CD14-positive monocyte (primary cell): ENCODE measurements at regions not wholly inside any gene's neighbourhood (a gene's known extent, or its start where the extent isn't known, plus 50 kb on each side); places are given as distances from the start of the nearest gene placed in this dataset.

Experiments used
- DNase-seq, 3 donors: peaks; one replicate each; pipeline ENCODE4 v3.0.0-alpha.2; 2011 to 2022
- H2AFZ ChIP-seq: 2 replicates; pipeline ENCODE4 v1.6.0; 2012; ENCODE audit warnings: mild to moderate bottlenecking, low read depth, low read length, inconsistent platforms; ENCODE audit not compliant: insufficient read depth, poor library complexity, severe bottlenecking
- H3K27ac ChIP-seq, 2 donors: 1 replicate in 1 of 2; 2 replicates in 1 of 2; pipeline ENCODE4 v1.5.1; 2012 to 2013; ENCODE audit warnings: low read length in 2 of 2, control low read depth in 1 of 2, inconsistent platforms in 1 of 2, low read depth in 1 of 2, mild to moderate bottlenecking in 1 of 2
- H3K27me3 ChIP-seq, 2 donors: one replicate each; pipeline versions ENCODE4 v1.6.0 to v1.6.1; 2011 to 2013; ENCODE audit warnings: low read length in 2 of 2; ENCODE audit not compliant: control insufficient read depth in 2 of 2, insufficient read depth in 2 of 2
- H3K36me3 ChIP-seq, 2 donors: replicated peaks in 1 of 2; 1 replicate in 1 of 2; 2 replicates in 1 of 2; pipeline versions ENCODE4 v1.5.1 to v1.6.1; 2012 to 2013; ENCODE audit warnings: low read length in 2 of 2, control low read depth in 1 of 2, inconsistent platforms in 1 of 2, mild to moderate bottlenecking in 1 of 2; ENCODE audit not compliant: insufficient read depth in 2 of 2, control insufficient read depth in 1 of 2
- H3K4me1 ChIP-seq, 2 donors: 1 replicate in 1 of 2; 2 replicates in 1 of 2; pipeline versions ENCODE4 v1.5.1 to v1.6.1; 2012 to 2013; ENCODE audit warnings: low read length in 2 of 2, control low read depth in 1 of 2, inconsistent platforms in 1 of 2, mild to moderate bottlenecking in 1 of 2, moderate library complexity in 1 of 2; ENCODE audit not compliant: insufficient read depth in 2 of 2, control insufficient read depth in 1 of 2
- H3K4me2 ChIP-seq: replicated peaks from 2 replicates; pipeline ENCODE3; 2012; ENCODE audit warnings: low read length, moderate library complexity, mild to moderate bottlenecking; ENCODE audit not compliant: poor library complexity, severe bottlenecking; ENCODE audit errors: extremely low read depth
- H3K4me3 ChIP-seq, 3 experiments: fragments of 200-600 bp in 1 of 3; sonication (generic) in 1 of 3; replicated peaks in 1 of 3; 1 replicate in 2 of 3; 2 replicates in 1 of 3; pipeline ENCODE4 v1.5.1; 2011 to 2013; ENCODE audit warnings: low read length in 3 of 3, mild to moderate bottlenecking in 3 of 3, control low read depth in 2 of 3, low read depth in 2 of 3, inconsistent platforms in 1 of 3, moderate library complexity in 1 of 3
- H3K79me2 ChIP-seq: 2 replicates; pipeline ENCODE4 v1.6.0; 2012; ENCODE audit warnings: mild to moderate bottlenecking, control low read depth, inconsistent platforms, low read length, moderate library complexity; ENCODE audit not compliant: insufficient read depth
- H3K9ac ChIP-seq: 2 replicates; pipeline ENCODE4 v1.6.0; 2017; ENCODE audit warnings: low read length, mild to moderate bottlenecking; ENCODE audit not compliant: insufficient read depth, poor library complexity, severe bottlenecking
- H3K9me3 ChIP-seq, 2 donors: replicated peaks in 1 of 2; 1 replicate in 1 of 2; 2 replicates in 1 of 2; pipeline versions ENCODE4 v1.5.1 to v1.6.1; 2012 to 2013; ENCODE audit warnings: low read length in 2 of 2, control low read depth in 1 of 2; ENCODE audit not compliant: control insufficient read depth in 1 of 2, insufficient read depth in 1 of 2
- H4K20me1 ChIP-seq: 2 replicates; pipeline ENCODE4 v1.6.0; 2012; ENCODE audit warnings: mild to moderate bottlenecking, low read length, control low read depth, moderate library complexity; ENCODE audit not compliant: insufficient read depth
- H3K27ac Mint-ChIP-seq, 7 donors: one replicate each; pipeline ENCODE4 v1.8.0; 2020; ENCODE audit warnings: mild to moderate bottlenecking in 7 of 7, mixed read lengths in 7 of 7, moderate library complexity in 6 of 7, inconsistent platforms in 2 of 7
- H3K27me3 Mint-ChIP-seq, 3 donors: one replicate each; pipeline ENCODE4 v1.8.0; 2021 to 2022; ENCODE audit warnings: low read depth in 3 of 3, mild to moderate bottlenecking in 3 of 3, mixed read lengths in 3 of 3, moderate library complexity in 3 of 3, inconsistent platforms in 1 of 3
- H3K36me3 Mint-ChIP-seq, 2 donors: one replicate each; pipeline ENCODE4 v1.8.0; 2020; ENCODE audit warnings: mixed read lengths in 2 of 2, inconsistent platforms in 1 of 2, mild to moderate bottlenecking in 1 of 2
- H3K4me1 Mint-ChIP-seq: one replicate; pipeline ENCODE4 v1.8.0; 2020; ENCODE audit warnings: mild to moderate bottlenecking, mixed read lengths
- H3K4me3 Mint-ChIP-seq, 2 donors: one replicate each; pipeline ENCODE4 v1.8.0; 2020; ENCODE audit warnings: mild to moderate bottlenecking in 2 of 2, mixed read lengths in 2 of 2, moderate library complexity in 1 of 2
- H3K9me3 Mint-ChIP-seq, 7 donors: one replicate each; pipeline ENCODE4 v1.8.0; 2020 to 2022; ENCODE audit warnings: mixed read lengths in 7 of 7, mild to moderate bottlenecking in 6 of 7, moderate library complexity in 6 of 7, inconsistent platforms in 2 of 7
- WGBS: methylation state at CpG from one replicate; pipeline ENCODE4 v1.1.5; 2013; ENCODE audit warnings: missing lambda C conversion rate; ENCODE audit not compliant: insufficient coverage; 5-methylcytosine and 5-hydroxymethylcytosine counted together
- intact Hi-C, 2 donors: fragments of 100-400 bp; cut with micrococcal nuclease; formaldehyde crosslinking; loops; one replicate each; pipeline versions ENCODE4 v1.15.0 to v1.15.1; 2023
- TF ChIP-seq, protein P1 (sequence below): fragments of 200-600 bp; IDR thresholded peaks from one replicate; pipeline ENCODE4 v1.8.0; 2022; ENCODE audit warnings: antibody characterized with exemption, mild to moderate bottlenecking

DNA sequence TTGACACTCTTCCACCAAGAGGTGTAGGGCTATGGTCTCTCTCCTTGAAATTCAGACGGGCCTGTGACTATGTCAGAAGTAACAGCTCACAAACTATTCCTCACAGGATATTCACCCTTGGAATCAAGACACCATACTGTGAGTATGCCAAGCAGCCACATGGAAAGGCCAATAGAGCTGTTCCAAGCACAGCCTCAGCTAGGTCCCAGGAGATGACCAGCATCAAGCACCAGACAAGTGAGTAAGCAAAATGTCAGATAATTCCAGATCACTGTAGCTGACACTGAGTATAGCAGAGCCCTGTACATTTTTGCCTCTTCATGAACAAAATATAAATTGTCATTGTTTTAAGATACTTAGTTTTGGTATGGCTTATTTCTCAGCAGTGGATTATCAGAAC, 88.1 kb upstream of the KCND2 start:
- H3K27me3 ChIP-seq: no peaks in the 10 kb centered on the region
- H3K4me1 Mint-ChIP-seq: no peaks in the 10 kb centered on the region
- H3K4me3 ChIP-seq: no peak overlapping the region
- H3K36me3 ChIP-seq: no peaks in the 10 kb centered on the region
- no peak overlapping the region for H3K4me2 ChIP-seq
- H2AFZ ChIP-seq: no peak overlapping the region
- no peak overlapping the region for H3K4me3 Mint-ChIP-seq
- H3K27ac Mint-ChIP-seq: no peak overlapping the region
- no peaks in the 10 kb centered on the region for H3K9me3 ChIP-seq
- DNase-seq: no peak
- H3K36me3 Mint-ChIP-seq: no peaks in the 10 kb centered on the region
- 50% methylated on average over 1 of the region's 1 CpG for WGBS
- intact Hi-C loops: no loop called here
- no peak overlapping the region for H3K27ac ChIP-seq
- no peaks in the 10 kb centered on the region for H3K4me1 ChIP-seq
- no peak overlapping the region for H3K9ac ChIP-seq
- no peaks in the 10 kb centered on the region for H3K79me2 ChIP-seq
- H3K9me3 Mint-ChIP-seq: peaks cover 0 to 2% (median 0%) of the 10 kb centered on the region in 7 donors
- no peaks in the 10 kb centered on the region for H4K20me1 ChIP-seq
- TF ChIP-seq, protein P1, sequence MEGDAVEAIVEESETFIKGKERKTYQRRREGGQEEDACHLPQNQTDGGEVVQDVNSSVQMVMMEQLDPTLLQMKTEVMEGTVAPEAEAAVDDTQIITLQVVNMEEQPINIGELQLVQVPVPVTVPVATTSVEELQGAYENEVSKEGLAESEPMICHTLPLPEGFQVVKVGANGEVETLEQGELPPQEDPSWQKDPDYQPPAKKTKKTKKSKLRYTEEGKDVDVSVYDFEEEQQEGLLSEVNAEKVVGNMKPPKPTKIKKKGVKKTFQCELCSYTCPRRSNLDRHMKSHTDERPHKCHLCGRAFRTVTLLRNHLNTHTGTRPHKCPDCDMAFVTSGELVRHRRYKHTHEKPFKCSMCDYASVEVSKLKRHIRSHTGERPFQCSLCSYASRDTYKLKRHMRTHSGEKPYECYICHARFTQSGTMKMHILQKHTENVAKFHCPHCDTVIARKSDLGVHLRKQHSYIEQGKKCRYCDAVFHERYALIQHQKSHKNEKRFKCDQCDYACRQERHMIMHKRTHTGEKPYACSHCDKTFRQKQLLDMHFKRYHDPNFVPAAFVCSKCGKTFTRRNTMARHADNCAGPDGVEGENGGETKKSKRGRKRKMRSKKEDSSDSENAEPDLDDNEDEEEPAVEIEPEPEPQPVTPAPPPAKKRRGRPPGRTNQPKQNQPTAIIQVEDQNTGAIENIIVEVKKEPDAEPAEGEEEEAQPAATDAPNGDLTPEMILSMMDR: no peak
- peaks cover 0 to 3% (median 0%) of the 10 kb centered on the region in 3 donors for H3K27me3 Mint-ChIP-seq

DNA sequence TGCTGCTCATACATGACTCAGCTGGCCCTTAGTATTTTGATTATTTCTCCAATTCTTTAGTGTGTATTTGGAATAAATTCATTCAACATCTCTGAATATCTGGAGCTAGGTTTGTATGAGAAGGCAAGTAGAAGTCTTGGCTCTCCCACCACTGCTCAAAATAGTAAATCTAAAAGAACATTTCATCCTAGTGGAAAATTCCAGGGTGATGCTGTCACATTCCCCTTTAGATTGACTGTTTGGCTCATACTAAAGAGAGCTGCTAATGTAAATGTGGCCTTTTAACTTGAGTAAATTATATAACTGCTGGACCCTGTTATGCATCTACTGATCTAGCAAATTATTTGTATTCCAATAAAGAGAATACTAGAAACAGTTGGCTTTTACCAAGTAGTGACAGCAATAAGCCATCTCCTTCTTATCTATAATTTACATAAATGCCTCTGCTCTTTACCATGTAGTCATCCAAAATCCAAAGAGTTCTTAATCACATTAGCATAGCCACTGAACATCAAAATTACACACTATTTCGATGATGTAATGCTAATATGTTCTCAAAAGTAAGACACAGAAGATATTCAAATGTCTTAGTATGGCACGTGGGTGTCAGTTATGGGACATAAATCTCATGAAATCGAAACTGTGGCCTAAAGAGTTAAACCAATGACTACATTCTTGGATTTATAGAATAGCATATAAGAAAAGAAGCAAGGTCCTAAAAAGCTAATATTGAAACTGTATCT, 86.9 kb upstream of the KCND2 start:
- no peak for DNase-seq
- Histone ChIP-seq H3K79me2 (no peaks in the 10 kb centered on the region), H3K27ac (no peak overlapping the region), H3K9ac (no peak overlapping the region), H3K9me3 (no peaks in the 10 kb centered on the region), H3K4me1 (no peaks in the 10 kb centered on the region), H3K4me2 (no peak overlapping the region), H3K4me3 (no peak overlapping the region), H3K36me3 (no peaks in the 10 kb centered on the region), H4K20me1 (no peaks in the 10 kb centered on the region), H3K27me3 (no peaks in the 10 kb centered on the region), H2AFZ (no peak overlapping the region)
- H3K4me1 Mint-ChIP-seq: no peaks in the 10 kb centered on the region
- intact Hi-C loops: no loop called here
- WGBS: no CpG with 5 or more reads among the region's 3 CpGs
- H3K36me3 Mint-ChIP-seq: no peaks in the 10 kb centered on the region
- peaks cover 0 to 2% (median 0%) of the 10 kb centered on the region in 7 donors for H3K9me3 Mint-ChIP-seq
- no peak overlapping the region for H3K4me3 Mint-ChIP-seq
- TF ChIP-seq, protein P1: no peak
- no peak overlapping the region for H3K27ac Mint-ChIP-seq
- no peaks in the 10 kb centered on the region for H3K27me3 Mint-ChIP-seq
